B cell (primary cell): ENCODE measurements at regions not wholly inside any gene's neighbourhood (a gene's known extent, or its start where the extent isn't known, plus 50 kb on each side); places are given as distances from the start of the nearest gene placed in this dataset.

Source experiments
- EZH2 ChIP-seq: IDR thresholded peaks from 2 replicates; pipeline ENCODE4 v1.6.1; 2012; ENCODE audit warnings: borderline replicate concordance, low read depth, mild to moderate bottlenecking, moderate library complexity, low read length; ENCODE audit not compliant: insufficient read depth, poor library complexity, severe bottlenecking
- TF ChIP-seq, protein P1 (sequence below): fragments of 200-600 bp; IDR thresholded peaks from one replicate; pipeline ENCODE4 v1.8.0; 2022; ENCODE audit warnings: antibody characterized with exemption, mild to moderate bottlenecking

- TF ChIP-seq, protein P1, sequence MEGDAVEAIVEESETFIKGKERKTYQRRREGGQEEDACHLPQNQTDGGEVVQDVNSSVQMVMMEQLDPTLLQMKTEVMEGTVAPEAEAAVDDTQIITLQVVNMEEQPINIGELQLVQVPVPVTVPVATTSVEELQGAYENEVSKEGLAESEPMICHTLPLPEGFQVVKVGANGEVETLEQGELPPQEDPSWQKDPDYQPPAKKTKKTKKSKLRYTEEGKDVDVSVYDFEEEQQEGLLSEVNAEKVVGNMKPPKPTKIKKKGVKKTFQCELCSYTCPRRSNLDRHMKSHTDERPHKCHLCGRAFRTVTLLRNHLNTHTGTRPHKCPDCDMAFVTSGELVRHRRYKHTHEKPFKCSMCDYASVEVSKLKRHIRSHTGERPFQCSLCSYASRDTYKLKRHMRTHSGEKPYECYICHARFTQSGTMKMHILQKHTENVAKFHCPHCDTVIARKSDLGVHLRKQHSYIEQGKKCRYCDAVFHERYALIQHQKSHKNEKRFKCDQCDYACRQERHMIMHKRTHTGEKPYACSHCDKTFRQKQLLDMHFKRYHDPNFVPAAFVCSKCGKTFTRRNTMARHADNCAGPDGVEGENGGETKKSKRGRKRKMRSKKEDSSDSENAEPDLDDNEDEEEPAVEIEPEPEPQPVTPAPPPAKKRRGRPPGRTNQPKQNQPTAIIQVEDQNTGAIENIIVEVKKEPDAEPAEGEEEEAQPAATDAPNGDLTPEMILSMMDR: no peak
- no peak for TF ChIP-seq EZH2
Measured at GRCh38 chr16:59701963-59702930, 968.1 kb upstream of the GOT2 start.
